ENCODE measurements at regions not wholly inside any gene's neighbourhood (a gene's known extent, or its start where the extent isn't known, plus 50 kb on each side); places are given as distances from the start of the nearest gene placed in this dataset.

GRCh38 chr6:148617530-148617929, 129.3 kb upstream of the UST start:
- peak; percentile 58 for DNase-seq (ENCODE audit: low read depth)
- no peak overlapping the region for H3K4me3 ChIP-seq (ENCODE audit: control insufficient read depth, low read depth, low read length)
- no peak for TF ChIP-seq CTCF (conservative IDR thresholded peaks at IDR 0.05; ENCODE audit: control insufficient read depth, insufficient read depth, low read depth, low read length)

- no peak overlapping the region for H3K4me3 ChIP-seq (ENCODE audit: control insufficient read depth, low read depth, low read length)
- TF ChIP-seq CTCF (conservative IDR thresholded peaks at IDR 0.05; ENCODE audit: control insufficient read depth, insufficient read depth, low read depth, low read length): no peak
- peak; percentile 30 for DNase-seq (ENCODE audit: low read depth)
These were observed 126.9 kb upstream of the UST start for GRCh38 chr6:148619891-148620290.

GRCh38 chr6:148620579-148621298, 126.1 kb upstream of the UST start:
- H3K4me3 ChIP-seq (ENCODE audit: control insufficient read depth, low read depth, low read length): no peak overlapping the region
- no peak for DNase-seq (ENCODE audit: low read depth)
- TF ChIP-seq CTCF (conservative IDR thresholded peaks at IDR 0.05; ENCODE audit: control insufficient read depth, insufficient read depth, low read depth, low read length): no peak

- no peak overlapping the region for H3K4me3 ChIP-seq (ENCODE audit: control insufficient read depth, low read depth, low read length)
- no peak for TF ChIP-seq CTCF (conservative IDR thresholded peaks at IDR 0.05; ENCODE audit: control insufficient read depth, insufficient read depth, low read depth, low read length)
- DNase-seq (ENCODE audit: low read depth): peak; percentile 12
These were observed 121.2 kb upstream of the UST start for GRCh38 chr6:148625609-148626008.

GRCh38 chr6:148628251-148628650, 118.6 kb upstream of the UST start:
- DNase-seq (ENCODE audit: low read depth): peak; percentile 30
- no peak for TF ChIP-seq CTCF (conservative IDR thresholded peaks at IDR 0.05; ENCODE audit: control insufficient read depth, insufficient read depth, low read depth, low read length)
- H3K4me3 ChIP-seq (ENCODE audit: control insufficient read depth, low read depth, low read length): no peak overlapping the region

GRCh38 chr6:148629181-148629580, 117.6 kb upstream of the UST start:
- H3K4me3 ChIP-seq (ENCODE audit: control insufficient read depth, low read depth, low read length): no peak overlapping the region
- TF ChIP-seq CTCF (conservative IDR thresholded peaks at IDR 0.05; ENCODE audit: control insufficient read depth, insufficient read depth, low read depth, low read length): no peak
- peak; percentile 83 for DNase-seq (ENCODE audit: low read depth)

Data from fibroblast of mammary gland (primary cell).